ENCODE measurements at regions not wholly inside any gene's neighbourhood (a gene's known extent, or its start where the extent isn't known, plus 50 kb on each side); places are given as distances from the start of the nearest gene placed in this dataset.

- no peak for TF ChIP-seq CTCF (IDR thresholded peaks at IDR 0.05; ENCODE audit: low read depth, low read length)
- no peak for TF ChIP-seq EZH2phosphoT487 (IDR thresholded peaks at IDR 0.05; ENCODE audit: low read depth)
Observed at GRCh38 chr4:176002007-176002613, 63.5 kb upstream of the WDR17 start.

Data from OCI-LY3 (cell line).